ENCODE measurements at regions not wholly inside any gene's neighbourhood (a gene's known extent, or its start where the extent isn't known, plus 50 kb on each side); places are given as distances from the start of the nearest gene placed in this dataset.
"Not testable (repeated sequence)": the region's sequence is repeated elsewhere in the genome, so short reads cannot be mapped to it uniquely, and the experiment has no call there.

GRCh38 chr7:68254815-68255214, 1258.2 kb downstream of the TYW1 start:
- not testable (repeated sequence) for DNase-seq

DNA sequence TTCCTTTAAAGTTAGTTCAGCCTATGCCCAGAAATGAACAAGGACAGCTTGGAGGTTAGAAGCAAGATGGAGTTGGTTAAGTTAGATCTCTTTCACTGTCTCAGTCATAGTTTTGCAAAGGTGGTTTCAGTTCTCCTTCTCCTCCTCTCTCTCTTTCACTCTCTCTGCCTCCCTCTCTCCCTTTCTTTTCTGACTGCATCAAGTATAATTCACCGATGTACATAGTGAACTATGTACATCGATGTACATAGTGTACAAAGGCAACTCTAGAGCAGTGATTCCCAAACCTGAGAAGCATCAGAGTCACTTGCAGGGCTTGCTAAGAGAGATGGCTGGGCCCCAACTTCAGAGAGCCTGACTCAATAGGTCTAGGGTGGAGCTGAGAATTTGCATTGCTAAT, 1259.7 kb downstream of the TYW1 start:
- DNase-seq = no peak

- no peak for DNase-seq
Measured at GRCh38 chr7:68258609-68259008, 1262.0 kb downstream of the TYW1 start.

DNA sequence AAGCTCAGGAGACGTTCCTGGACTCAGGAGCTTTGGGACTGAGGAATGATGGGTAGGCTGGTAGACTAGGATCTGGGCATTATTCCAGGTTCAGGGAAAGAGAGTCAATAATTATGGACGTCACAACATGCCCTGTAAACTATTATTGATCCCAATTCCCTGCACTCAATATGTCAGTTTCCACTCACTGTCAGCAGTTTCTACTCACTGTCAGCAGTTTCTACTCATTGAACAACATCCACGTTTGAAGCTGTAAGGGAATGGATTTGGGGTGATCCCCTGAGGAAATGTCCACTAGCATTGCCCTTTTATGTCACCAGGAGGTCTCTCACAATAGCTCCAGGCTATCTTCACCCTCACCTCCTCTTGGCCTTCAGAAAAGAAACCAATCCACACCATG, 1268.6 kb downstream of the TYW1 start:
- DNase-seq = no peak

DNA sequence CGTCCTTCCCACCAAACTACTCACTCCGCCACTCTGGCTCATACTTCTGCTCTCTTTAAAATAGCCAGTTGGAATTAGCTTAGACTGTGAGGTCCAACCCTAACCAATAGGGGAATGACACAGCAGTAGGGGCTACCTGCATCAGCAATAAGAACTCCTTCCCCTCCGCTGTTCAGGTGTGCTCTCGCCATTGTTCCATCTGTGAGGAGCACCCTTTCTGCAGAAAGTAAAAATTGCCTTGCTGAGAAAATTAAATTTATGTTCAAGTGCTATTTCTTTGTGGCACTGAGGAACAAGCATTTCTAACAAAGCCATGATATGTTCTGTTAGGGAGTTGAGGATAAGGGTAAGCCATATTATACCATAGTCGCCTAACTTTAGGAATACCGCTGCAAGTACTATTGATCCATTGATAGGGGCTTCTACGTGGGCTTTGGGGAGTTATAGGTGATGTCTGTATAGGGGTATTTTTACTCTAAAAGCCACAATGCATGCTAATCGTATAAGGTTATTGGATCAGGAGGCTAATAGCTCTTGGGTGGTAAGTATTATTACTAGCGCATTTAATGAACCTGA, 1269.5 kb downstream of the TYW1 start:
- DNase-seq = no peak

- no peak for DNase-seq
Measured at GRCh38 chr7:68267486-68267885, 1270.9 kb downstream of the TYW1 start.

DNA sequence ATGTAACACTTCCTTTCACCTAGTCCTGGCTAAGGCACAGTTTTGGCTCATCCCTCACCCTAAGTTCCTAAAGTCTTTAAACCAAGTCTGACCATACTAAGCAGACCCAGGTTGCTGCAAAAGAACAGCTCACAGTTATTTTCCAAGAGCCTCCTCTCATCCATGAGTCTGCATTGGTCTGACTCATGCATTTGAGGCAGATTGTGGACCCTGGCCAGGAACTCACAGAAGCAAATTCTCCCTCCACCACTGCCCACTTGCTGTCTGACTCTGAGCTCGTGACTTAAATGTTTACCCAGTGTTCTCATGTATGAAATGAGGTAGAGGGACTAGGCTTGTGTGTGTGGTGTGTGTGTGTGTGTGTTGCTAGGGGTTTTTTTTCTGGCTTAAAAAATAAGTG, 1272.8 kb downstream of the TYW1 start:
- no peak for DNase-seq

- DNase-seq = no peak
Measured at GRCh38 chr7:68272507-68272906, 1275.9 kb downstream of the TYW1 start.

- no peak for DNase-seq
Measured at GRCh38 chr7:68276725-68277124, 1280.1 kb downstream of the TYW1 start.

- DNase-seq = no peak
Measured at GRCh38 chr7:68279827-68280400, 1283.3 kb downstream of the TYW1 start.

DNA sequence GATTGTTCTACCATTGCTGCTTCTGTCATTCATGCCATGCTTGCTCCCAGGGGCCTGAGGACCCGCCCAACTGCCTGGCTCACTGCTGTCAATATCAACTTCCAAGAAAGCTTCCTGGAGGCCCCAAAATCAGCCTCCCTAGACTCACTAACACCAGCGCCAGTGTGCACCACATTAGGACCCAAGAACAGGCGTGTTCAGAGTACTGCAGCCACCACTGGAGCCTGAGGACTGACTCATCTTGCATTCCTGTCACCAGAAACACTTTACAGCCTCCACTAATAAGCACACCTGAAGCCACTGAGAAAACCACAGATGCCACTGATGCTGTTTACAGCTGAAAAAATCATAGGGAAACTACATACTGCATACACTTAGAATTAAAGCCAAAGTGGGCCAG, 1284.3 kb downstream of the TYW1 start:
- no peak for DNase-seq

DNA sequence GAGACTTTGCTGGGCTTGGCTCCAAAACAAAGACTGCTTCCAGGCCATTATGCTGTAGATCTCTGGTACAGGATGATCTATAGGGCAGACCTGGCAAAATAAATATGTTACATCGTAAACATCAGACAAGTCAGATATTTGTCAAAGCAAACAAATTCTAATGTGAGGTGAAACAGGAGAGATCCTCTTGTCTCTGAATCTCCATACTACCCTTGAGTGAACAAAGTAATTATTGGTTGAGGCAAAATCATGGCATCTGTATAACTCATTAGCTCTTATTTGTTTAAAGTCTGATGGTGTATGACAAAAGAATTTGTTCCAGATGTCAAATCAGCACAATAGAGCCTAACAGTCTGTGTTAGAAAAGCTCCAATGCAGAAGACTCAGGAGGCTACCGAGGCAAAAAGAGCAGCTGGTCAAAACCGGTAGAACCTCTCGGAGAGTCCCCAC, 1291.5 kb downstream of the TYW1 start:
- no peak for DNase-seq

DNA sequence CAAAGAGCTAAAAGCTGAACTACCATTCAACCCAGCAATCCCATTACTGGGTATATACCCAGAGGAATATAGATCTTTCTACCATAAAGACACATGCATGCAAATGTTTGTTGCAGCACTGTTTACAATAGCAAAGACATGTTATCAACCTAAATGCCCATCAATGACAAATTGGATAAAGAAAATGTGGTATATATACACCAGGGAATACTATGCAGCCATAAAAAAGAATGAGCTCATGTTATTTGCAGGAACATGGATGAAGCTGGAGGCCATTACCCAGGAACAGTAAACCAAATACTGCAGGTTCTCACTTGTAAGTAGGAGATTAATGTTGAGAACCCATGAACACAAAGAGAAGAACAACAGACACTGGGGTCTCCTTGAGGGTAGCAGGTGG, 1295.1 kb downstream of the TYW1 start:
- no peak for DNase-seq

- DNase-seq = no peak
Measured at GRCh38 chr7:68295386-68295785, 1298.8 kb downstream of the TYW1 start.

GRCh38 chr7:68304536-68304935, 1293.7 kb upstream of the AUTS2 start:
- DNase-seq = no peak

DNA sequence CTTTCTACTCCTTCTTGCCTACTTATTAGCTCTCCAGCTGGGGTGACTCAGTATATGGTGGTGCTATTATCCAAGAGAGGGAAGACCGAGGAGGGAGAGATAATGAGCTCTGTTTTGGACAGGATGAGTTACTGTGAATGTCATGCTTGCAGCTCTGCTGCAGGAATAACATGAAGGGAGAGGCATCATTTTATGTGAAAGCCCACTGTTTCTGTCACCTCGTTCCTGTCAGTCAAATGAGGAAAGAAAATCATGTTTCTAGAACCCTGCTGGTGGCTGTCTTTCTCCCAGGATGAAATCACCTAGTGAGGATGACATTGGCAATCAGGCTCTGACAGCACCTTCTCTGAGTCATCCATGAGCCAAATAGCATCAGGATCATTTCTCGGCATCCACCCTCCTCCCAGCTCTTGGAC, 1291.6 kb upstream of the AUTS2 start:
- DNase-seq = no peak

DNA sequence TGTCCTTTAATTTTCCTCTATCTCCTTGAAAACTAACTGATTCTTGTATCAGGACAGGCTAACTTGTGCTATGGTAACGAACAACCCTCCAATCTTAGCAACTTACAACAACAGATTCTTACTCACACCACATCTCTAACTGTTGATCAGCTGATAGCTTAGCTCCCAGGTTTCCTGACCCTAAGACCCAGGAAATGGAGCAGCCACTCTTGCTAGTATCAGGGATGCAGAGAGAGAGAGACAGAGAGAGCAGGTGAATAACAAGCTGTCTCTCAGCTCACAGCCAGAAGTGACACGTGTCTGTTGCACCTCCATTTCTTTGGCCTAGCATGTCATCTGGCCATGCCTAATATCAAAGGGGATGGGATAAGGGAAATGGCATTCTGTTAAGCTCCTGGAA, 1289.0 kb upstream of the AUTS2 start:
- no peak for DNase-seq

GRCh38 chr7:68309806-68310205, 1288.5 kb upstream of the AUTS2 start:
- no peak for DNase-seq

DNA sequence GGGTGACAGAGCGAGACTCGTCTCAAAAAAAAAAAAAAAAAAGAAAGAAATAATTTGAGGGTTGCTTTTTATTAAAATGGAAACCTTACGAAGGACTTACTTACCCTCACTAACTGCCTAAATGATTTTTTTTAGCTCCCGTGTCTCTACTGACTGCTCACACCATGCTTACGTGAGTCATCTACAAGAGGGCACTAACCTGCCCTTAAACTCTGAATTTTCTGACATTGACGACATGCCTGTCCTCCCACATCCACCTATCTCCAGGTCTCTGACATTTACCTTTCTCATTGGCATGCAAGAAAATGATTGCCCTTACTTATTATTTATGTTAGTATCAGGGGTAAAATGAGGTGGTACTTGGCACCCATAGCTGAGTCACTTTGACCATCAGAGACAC, 1286.3 kb upstream of the AUTS2 start:
- no peak for DNase-seq

DNA sequence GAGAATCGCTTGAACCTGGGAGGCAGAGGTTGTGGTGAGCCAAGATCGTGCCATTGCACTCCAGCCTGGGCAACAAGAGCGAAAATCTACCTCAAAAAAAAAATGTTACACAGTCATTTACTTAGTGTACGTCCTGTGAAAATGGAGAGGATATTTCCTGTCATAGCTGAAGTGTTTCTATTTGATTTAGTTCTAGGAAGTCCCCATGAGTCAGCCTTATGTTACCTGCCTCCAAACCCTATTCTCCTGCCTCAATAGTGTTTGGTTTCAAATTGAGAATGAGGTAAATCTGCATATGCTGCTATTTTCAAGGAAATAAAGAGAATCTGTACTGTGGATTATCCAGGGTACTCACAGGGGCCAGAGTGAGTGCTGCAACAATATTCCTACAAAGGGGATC, 1284.5 kb upstream of the AUTS2 start:
- no peak for DNase-seq

DNA sequence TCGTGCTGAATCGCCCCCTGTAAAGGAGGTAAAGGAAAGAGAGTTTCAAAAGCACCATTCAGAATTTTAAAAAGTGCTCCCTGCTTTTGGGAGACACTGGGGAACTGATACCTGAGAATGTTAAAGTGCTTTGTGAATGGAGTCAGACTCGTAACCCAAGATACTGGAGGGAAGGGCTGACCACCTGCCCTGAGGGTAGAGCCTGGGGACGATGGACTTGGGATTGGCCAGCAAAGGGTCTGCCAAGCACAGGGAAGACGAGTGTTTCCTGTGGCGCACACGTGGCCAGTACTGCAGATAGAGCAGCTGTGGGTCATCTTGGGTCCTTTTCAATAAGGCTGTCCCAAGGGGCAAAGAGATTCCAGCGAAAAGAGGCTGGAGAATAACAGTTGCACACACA, 1284.1 kb upstream of the AUTS2 start:
- no peak for DNase-seq

- no peak for DNase-seq
Measured at GRCh38 chr7:68317476-68317875, 1280.8 kb upstream of the AUTS2 start.

GRCh38 chr7:68319061-68319460, 1279.2 kb upstream of the AUTS2 start:
- no peak for DNase-seq

DNA sequence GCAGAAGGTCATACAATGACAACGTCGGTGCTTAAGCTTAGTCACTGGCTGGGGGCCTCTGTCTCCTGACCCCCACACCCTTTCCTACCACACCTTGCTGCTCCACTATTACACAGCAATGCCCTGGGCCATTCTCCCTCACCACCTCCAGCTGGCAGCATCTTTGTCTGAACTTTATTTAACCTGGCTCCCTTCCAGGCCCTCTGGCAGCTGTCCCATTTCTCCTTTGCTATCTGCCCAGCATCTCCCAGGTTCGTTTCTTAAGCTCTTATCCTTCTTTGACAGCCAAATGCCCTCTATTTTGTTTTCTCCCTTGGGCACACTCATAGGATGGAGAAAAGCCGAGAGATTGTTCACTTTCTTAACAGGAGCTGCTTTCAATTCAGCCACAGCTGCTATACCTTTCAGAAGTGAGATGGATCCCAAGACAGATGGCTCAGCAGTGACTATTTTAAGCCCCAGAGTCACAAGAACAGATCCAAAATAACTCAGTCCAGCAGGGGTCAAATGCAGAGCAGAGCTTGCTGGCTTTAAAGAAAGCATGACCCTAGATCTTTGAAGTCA, 1277.1 kb upstream of the AUTS2 start:
- no peak for DNase-seq

Data from CD4-positive, alpha-beta T cell treated with Interferon alpha-2 for 1 hour (primary cell).